HEK293 (cell line): ENCODE measurements at regions not wholly inside any gene's neighbourhood (a gene's known extent, or its start where the extent isn't known, plus 50 kb on each side); places are given as distances from the start of the nearest gene placed in this dataset.

ENCODE experiments used
- CTCF ChIA-PET: fragments of 350-600 bp; formaldehyde crosslinking; extraction: SDS; loops from one replicate; lab custom pipeline; 2021; ENCODE audit warnings: antibody characterized with exemption; lab: Yijun Ruan, JAX
- POLR2A ChIA-PET: fragments of 300-600 bp; formaldehyde crosslinking; extraction: SDS; loops from one replicate; lab custom pipeline; 2020; ENCODE audit warnings: antibody characterized with exemption, inconsistent platforms; lab: Yijun Ruan, JAX
- H3K27ac ChIP-seq: fragments of 200-500 bp; sonication (Bioruptor generic); 2 replicates; pipeline ENCODE4 v1.5.1; 2014; ENCODE audit warnings: low read depth, low read length, control low read depth, inconsistent platforms; ENCODE audit errors: extremely low read depth
- H3K36me3 ChIP-seq, 2 experiments: fragments of 200-500 bp in 1 of 2; sonication (Bioruptor generic) in 1 of 2; 1 replicate in 1 of 2; 2 replicates in 1 of 2; pipeline ENCODE4 v1.5.1; 2014 to 2017; ENCODE audit warnings: inconsistent platforms in 2 of 2, low read length in 2 of 2; ENCODE audit not compliant: control insufficient read depth in 2 of 2, insufficient read depth in 1 of 2
- H3K4me1 ChIP-seq: fragments of 200-500 bp; sonication (Bioruptor generic); 2 replicates; pipeline ENCODE4 v1.5.1; 2014; ENCODE audit warnings: mild to moderate bottlenecking, low read length, inconsistent platforms; ENCODE audit not compliant: control insufficient read depth, insufficient read depth
- H3K4me3 ChIP-seq: 2 replicates; pipeline ENCODE4 v1.5.1; 2011; ENCODE audit warnings: low read depth, mild to moderate bottlenecking, control low read depth, low read length, moderate library complexity
- H3K9me3 ChIP-seq: fragments of 200-500 bp; sonication (Bioruptor generic); 2 replicates; pipeline ENCODE4 v1.5.1; 2014; ENCODE audit warnings: low read depth, low read length, inconsistent platforms; ENCODE audit not compliant: control insufficient read depth, insufficient read depth
- BCL11A ChIP-seq: fragments of 450-650 bp; formaldehyde crosslinking; IDR thresholded peaks from 2 replicates; pipeline ENCODE4 v1.5.1; 2016; ENCODE audit warnings: low read depth, missing biosample characterization, missing genetic modification characterization
- PRDM6 ChIP-seq: fragments of 450-650 bp; formaldehyde crosslinking; IDR thresholded peaks from 2 replicates; pipeline ENCODE4 v1.5.1; 2017; ENCODE audit warnings: missing biosample characterization, missing genetic modification characterization
- ZBTB10 ChIP-seq: fragments of 450-650 bp; formaldehyde crosslinking; IDR thresholded peaks from 2 replicates; pipeline ENCODE4 v1.5.1; 2016; ENCODE audit warnings: missing biosample characterization, missing genetic modification characterization
- ZBTB6 ChIP-seq: fragments of 450-650 bp; formaldehyde crosslinking; IDR thresholded peaks from 2 replicates; pipeline ENCODE4 v1.5.1; 2017; ENCODE audit warnings: missing biosample characterization, missing genetic modification characterization
- ZBTB7A ChIP-seq: fragments of 450-650 bp; formaldehyde crosslinking; IDR thresholded peaks from 2 replicates; pipeline ENCODE4 v1.5.1; 2016; ENCODE audit warnings: low read depth, missing biosample characterization, missing genetic modification characterization
- ZFP3 ChIP-seq: fragments of 450-650 bp; formaldehyde crosslinking; IDR thresholded peaks from 2 replicates; pipeline ENCODE4 v1.5.1; 2016; ENCODE audit warnings: low read depth, missing biosample characterization, missing genetic modification characterization
- ZIC2 ChIP-seq: fragments of 450-650 bp; formaldehyde crosslinking; IDR thresholded peaks from 2 replicates; pipeline ENCODE4 v1.5.1; 2016; ENCODE audit warnings: missing biosample characterization, missing genetic modification characterization
- ZNF140 ChIP-seq: fragments of 450-650 bp; formaldehyde crosslinking; IDR thresholded peaks from 2 replicates; pipeline ENCODE4 v1.5.1; 2016; ENCODE audit warnings: missing biosample characterization, missing genetic modification characterization
- ZNF146 ChIP-seq: fragments of 450-650 bp; formaldehyde crosslinking; IDR thresholded peaks from 2 replicates; pipeline ENCODE4 v1.5.1; 2016; ENCODE audit warnings: missing biosample characterization, missing genetic modification characterization
- ZNF280D ChIP-seq: fragments of 450-650 bp; formaldehyde crosslinking; IDR thresholded peaks from 2 replicates; pipeline ENCODE4 v1.5.1; 2016; ENCODE audit warnings: missing biosample characterization, missing genetic modification characterization
- ZNF292 ChIP-seq: fragments of 450-650 bp; formaldehyde crosslinking; IDR thresholded peaks from 2 replicates; pipeline ENCODE4 v1.5.1; 2016; ENCODE audit warnings: low read depth, missing biosample characterization, missing genetic modification characterization, borderline replicate concordance
- ZNF549 ChIP-seq: fragments of 450-650 bp; IDR thresholded peaks from 2 replicates; pipeline ENCODE4 v1.5.1; 2018; ENCODE audit warnings: missing biosample characterization, missing genetic modification characterization, mild to moderate bottlenecking, inconsistent platforms, moderate library complexity
- ZNF558 ChIP-seq: fragments of 450-650 bp; formaldehyde crosslinking; IDR thresholded peaks from 2 replicates; pipeline ENCODE4 v1.5.1; 2016; ENCODE audit warnings: missing biosample characterization, missing genetic modification characterization
- ZNF623 ChIP-seq: fragments of 450-650 bp; formaldehyde crosslinking; IDR thresholded peaks from 2 replicates; pipeline ENCODE4 v1.5.1; 2016; ENCODE audit warnings: missing biosample characterization, missing genetic modification characterization
- ZNF645 ChIP-seq: fragments of 450-650 bp; formaldehyde crosslinking; IDR thresholded peaks from 2 replicates; pipeline ENCODE4; 2016; ENCODE audit warnings: missing biosample characterization, missing genetic modification characterization
- ZNF704 ChIP-seq: fragments of 450-650 bp; formaldehyde crosslinking; IDR thresholded peaks from 2 replicates; pipeline ENCODE4 v1.5.1; 2016; ENCODE audit warnings: missing biosample characterization, missing genetic modification characterization
- ZNF785 ChIP-seq: fragments of 450-650 bp; formaldehyde crosslinking; IDR thresholded peaks from 2 replicates; pipeline ENCODE4 v1.5.1; 2016; ENCODE audit warnings: missing biosample characterization, missing genetic modification characterization
- ZNF843 ChIP-seq: fragments of 450-650 bp; formaldehyde crosslinking; IDR thresholded peaks from 2 replicates; pipeline ENCODE4 v1.5.1; 2016; ENCODE audit warnings: missing biosample characterization, missing genetic modification characterization
- ZSCAN23 ChIP-seq: fragments of 450-650 bp; formaldehyde crosslinking; IDR thresholded peaks from 2 replicates; pipeline ENCODE4 v1.5.1; 2016; ENCODE audit warnings: missing biosample characterization, missing genetic modification characterization
- ZSCAN30 ChIP-seq: fragments of 450-650 bp; IDR thresholded peaks from 2 replicates; pipeline ENCODE4 v1.5.1; 2018; ENCODE audit warnings: missing biosample characterization, mild to moderate bottlenecking, missing genetic modification characterization, moderate library complexity

GRCh38 chr3:74824366-74824765 is 209.9 kb upstream of the CNTN3 start:
- TF ChIP-seq BCL11A (tag by site-specific recombination) = no peak
- no peak for TF ChIP-seq ZNF785 (tag by site-specific recombination)
- TF ChIP-seq ZSCAN30 (tag by site-specific recombination) = no peak
- no peak for TF ChIP-seq ZNF843
- no peak for TF ChIP-seq ZBTB10 (tag by site-specific recombination)
- TF ChIP-seq ZBTB6 (tag by site-specific recombination) = no peak
- no peak for TF ChIP-seq ZBTB7A (tag by site-specific recombination)
- TF ChIP-seq ZNF140 (tag by site-specific recombination) = no peak
- TF ChIP-seq ZNF146 (tag by site-specific recombination) = no peak
- no peak for TF ChIP-seq ZNF292
- TF ChIP-seq ZSCAN23 (tag by site-specific recombination) = no peak
- TF ChIP-seq ZNF645 (tag by site-specific recombination) = no peak
- no peak for TF ChIP-seq ZIC2
- no peak for TF ChIP-seq ZNF549 (tag by site-specific recombination)
- no peak for TF ChIP-seq ZNF280D (tag by site-specific recombination)
- no peak for TF ChIP-seq ZFP3 (tag by site-specific recombination)
- TF ChIP-seq ZNF704 (tag by site-specific recombination) = no peak
- no peak for TF ChIP-seq ZNF558
- TF ChIP-seq PRDM6 (tag by site-specific recombination) = no peak
- no peak for TF ChIP-seq ZNF623
- no peaks in the 10 kb centered on the region for H3K4me1 ChIP-seq
- ChIA-PET POLR2A (no interaction called here), CTCF (interaction anchor here (0.7 kb wide), 1 partner anchor 258 kb away, joined by 3 read pairs; no protein-coding TSS in a partner anchor)
- no peaks in the 10 kb centered on the region for H3K36me3 ChIP-seq
- H3K4me3 ChIP-seq = no peak overlapping the region
- no peaks in the 10 kb centered on the region for H3K9me3 ChIP-seq
- H3K27ac ChIP-seq = no peak overlapping the region
